SH-SY5Y (cell line): ENCODE measurements at regions not wholly inside any gene's neighbourhood (a gene's known extent, or its start where the extent isn't known, plus 50 kb on each side); places are given as distances from the start of the nearest gene placed in this dataset.

Source experiments
- GATA2 ChIP-seq: IDR thresholded peaks from 2 replicates; pipeline ENCODE4 v1.6.1; 2011; ENCODE audit warnings: mild to moderate bottlenecking, low read depth, low read length
- GATA3 ChIP-seq: IDR thresholded peaks from 2 replicates; pipeline ENCODE4 v1.6.1; 2011; ENCODE audit warnings: low read depth, mild to moderate bottlenecking, low read length, moderate library complexity

DNA sequence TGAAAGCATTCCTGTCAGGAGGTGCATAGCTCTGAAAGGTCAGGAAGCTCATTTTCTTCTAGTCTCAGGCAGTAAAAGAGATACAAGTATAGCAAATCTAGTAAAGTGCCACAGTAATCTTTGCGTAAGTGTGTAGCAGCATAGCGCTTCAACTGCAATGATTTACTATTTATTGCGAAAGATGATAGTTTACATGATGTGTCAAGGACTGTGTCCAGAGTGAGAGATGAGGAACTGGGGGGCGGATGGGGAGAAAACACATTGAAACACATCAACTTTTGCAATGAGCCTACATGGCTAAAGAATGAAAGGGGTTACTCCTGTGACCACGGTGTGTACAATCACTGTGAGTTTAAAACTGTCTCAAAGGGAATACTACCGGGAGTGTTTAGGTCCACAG, 644.4 kb downstream of the GALR1 start:
- TF ChIP-seq GATA2: no peak
- no peak for TF ChIP-seq GATA3
